Bronchial epithelial cell (primary cell): ENCODE measurements at regions not wholly inside any gene's neighbourhood (a gene's known extent, or its start where the extent isn't known, plus 50 kb on each side); places are given as distances from the start of the nearest gene placed in this dataset.

Source experiments
- DNase-seq: peaks from one replicate; pipeline ENCODE4 v3.0.0-alpha.2; 2010; ENCODE audit warnings: low read depth
- FAIRE-seq: peaks from 2 replicates; lab custom pipeline; 2011; peaks lifted over from hg19 to GRCh38; lab: Jason Lieb, UNC
- H3K27me3 ChIP-seq: 2 replicates; pipeline ENCODE4 v1.5.1; 2011; ENCODE audit warnings: low read length; ENCODE audit not compliant: control insufficient read depth, insufficient read depth
- H3K36me3 ChIP-seq: 2 replicates; pipeline ENCODE4 v1.5.1; 2011; ENCODE audit warnings: low read length; ENCODE audit not compliant: control insufficient read depth, insufficient read depth
- H3K4me3 ChIP-seq: 2 replicates; pipeline ENCODE4 v1.5.1; 2011; ENCODE audit warnings: mild to moderate bottlenecking, low read depth, low read length, control low read depth
- CTCF ChIP-seq: IDR thresholded peaks from 2 replicates; pipeline ENCODE4 v1.5.1; 2011; ENCODE audit warnings: mild to moderate bottlenecking, moderate library complexity, low read length, control low read depth, inconsistent platforms; ENCODE audit not compliant: insufficient read depth, severe bottlenecking

GRCh38 chr3:62982795-62983455, 107.7 kb upstream of the CADPS start:
- H3K36me3 ChIP-seq: no peaks in the 10 kb centered on the region
- H3K27me3 ChIP-seq: no peaks in the 10 kb centered on the region
- no peak for FAIRE-seq
- no peak for DNase-seq
- H3K4me3 ChIP-seq: no peak overlapping the region
- TF ChIP-seq CTCF: no peak

GRCh38 chr3:62986061-62986460, 110.8 kb upstream of the CADPS start:
- Histone ChIP-seq H3K36me3 (no peaks in the 10 kb centered on the region), H3K4me3 (no peak overlapping the region), H3K27me3 (no peaks in the 10 kb centered on the region)
- FAIRE-seq: no peak
- no peak for DNase-seq
- TF ChIP-seq CTCF: no peak

GRCh38 chr3:62987721-62988120, 112.5 kb upstream of the CADPS start:
- no peak for TF ChIP-seq CTCF
- Histone ChIP-seq H3K36me3 (no peaks in the 10 kb centered on the region), H3K4me3 (no peak overlapping the region), H3K27me3 (no peaks in the 10 kb centered on the region)
- DNase-seq: no peak
- no peak for FAIRE-seq

GRCh38 chr3:62990704-62991413, 115.6 kb upstream of the CADPS start:
- TF ChIP-seq CTCF: no peak
- no peaks in the 10 kb centered on the region for H3K27me3 ChIP-seq
- FAIRE-seq (no peak), DNase-seq (no peak)
- no peak overlapping the region for H3K4me3 ChIP-seq
- H3K36me3 ChIP-seq: no peaks in the 10 kb centered on the region

GRCh38 chr3:62992520-62992919, 117.3 kb upstream of the CADPS start:
- no peak for TF ChIP-seq CTCF
- DNase-seq (no peak), FAIRE-seq (no peak)
- H3K36me3 ChIP-seq: no peaks in the 10 kb centered on the region
- no peak overlapping the region for H3K4me3 ChIP-seq
- no peaks in the 10 kb centered on the region for H3K27me3 ChIP-seq
